Fibroblast of villous mesenchyme (primary cell): ENCODE measurements at regions not wholly inside any gene's neighbourhood (a gene's known extent, or its start where the extent isn't known, plus 50 kb on each side); places are given as distances from the start of the nearest gene placed in this dataset.
"Not testable (repeated sequence)": the region's sequence is repeated elsewhere in the genome, so short reads cannot be mapped to it uniquely, and the experiment has no call there.

Experiments used
- DNase-seq: peaks from one replicate; pipeline ENCODE4 v3.0.0-alpha.2; 2010; ENCODE audit warnings: low read depth
- H3K4me3 ChIP-seq: 2 replicates; pipeline ENCODE4 v1.5.1; 2011; ENCODE audit warnings: low read depth, mild to moderate bottlenecking, low read length
- TF ChIP-seq, protein P1 (sequence below): IDR thresholded peaks from 2 replicates; pipeline ENCODE4 v1.5.1; 2012; ENCODE audit warnings: low read depth, mild to moderate bottlenecking, low read length; ENCODE audit not compliant: insufficient read depth

DNA sequence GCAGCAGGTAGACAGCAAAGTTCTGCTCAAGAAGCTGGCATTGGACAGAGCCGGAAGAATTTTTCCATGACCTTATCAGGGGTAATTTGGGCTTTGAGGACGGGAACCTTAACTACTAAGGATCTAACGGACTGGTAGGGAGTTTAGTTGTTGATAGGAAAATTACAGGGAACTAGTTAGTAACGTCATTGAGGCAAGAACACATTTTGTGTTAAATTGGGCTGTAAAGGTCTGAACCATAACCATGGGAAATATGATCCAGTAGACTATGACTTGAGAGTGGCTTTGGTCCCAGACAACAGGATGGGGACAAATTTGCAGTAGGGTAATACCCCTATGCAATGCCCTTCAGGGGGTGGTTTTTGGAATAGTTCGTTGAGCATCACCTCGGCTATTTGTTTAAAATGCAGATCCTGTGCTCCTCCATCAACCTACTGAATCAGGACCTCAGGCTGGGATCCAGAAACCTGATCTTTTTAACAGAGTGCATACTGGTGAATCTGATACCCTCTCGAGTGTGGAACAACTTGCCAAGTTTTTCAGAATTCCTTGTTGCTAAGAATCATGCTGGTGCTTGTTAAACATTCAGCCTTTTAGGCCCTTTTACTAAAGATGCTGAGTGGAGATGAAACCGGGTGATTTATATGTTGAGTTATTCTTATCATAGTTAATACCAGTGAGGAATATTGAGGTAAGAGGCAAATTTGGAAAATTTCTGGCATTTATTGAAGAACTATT, 255.1 kb downstream of the MAP2K6 start:
- DNase-seq = no peak
- TF ChIP-seq, protein P1, sequence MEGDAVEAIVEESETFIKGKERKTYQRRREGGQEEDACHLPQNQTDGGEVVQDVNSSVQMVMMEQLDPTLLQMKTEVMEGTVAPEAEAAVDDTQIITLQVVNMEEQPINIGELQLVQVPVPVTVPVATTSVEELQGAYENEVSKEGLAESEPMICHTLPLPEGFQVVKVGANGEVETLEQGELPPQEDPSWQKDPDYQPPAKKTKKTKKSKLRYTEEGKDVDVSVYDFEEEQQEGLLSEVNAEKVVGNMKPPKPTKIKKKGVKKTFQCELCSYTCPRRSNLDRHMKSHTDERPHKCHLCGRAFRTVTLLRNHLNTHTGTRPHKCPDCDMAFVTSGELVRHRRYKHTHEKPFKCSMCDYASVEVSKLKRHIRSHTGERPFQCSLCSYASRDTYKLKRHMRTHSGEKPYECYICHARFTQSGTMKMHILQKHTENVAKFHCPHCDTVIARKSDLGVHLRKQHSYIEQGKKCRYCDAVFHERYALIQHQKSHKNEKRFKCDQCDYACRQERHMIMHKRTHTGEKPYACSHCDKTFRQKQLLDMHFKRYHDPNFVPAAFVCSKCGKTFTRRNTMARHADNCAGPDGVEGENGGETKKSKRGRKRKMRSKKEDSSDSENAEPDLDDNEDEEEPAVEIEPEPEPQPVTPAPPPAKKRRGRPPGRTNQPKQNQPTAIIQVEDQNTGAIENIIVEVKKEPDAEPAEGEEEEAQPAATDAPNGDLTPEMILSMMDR = no peak
- H3K4me3 ChIP-seq = no peak overlapping the region

DNA sequence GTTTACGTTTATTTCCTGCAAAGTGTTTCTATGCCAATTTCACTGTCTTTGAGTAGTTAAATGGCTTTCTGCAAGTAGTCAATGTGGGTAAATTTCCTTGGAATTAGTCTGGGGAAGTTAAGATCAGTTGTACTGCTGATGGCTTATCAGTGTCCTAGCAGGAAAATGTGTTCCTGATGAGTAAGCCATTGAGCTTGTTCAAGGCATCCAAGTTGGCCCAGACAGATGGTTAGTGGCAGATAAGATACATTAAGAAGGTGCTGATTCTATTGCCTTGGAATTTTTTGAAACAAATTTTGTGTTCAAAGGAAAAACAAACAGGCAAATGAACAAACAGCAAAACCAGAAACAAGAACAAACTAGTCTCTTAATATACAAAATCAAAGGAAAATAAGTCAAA, 258.4 kb downstream of the MAP2K6 start:
- H3K4me3 ChIP-seq = no peak overlapping the region
- peak; percentile 74 for DNase-seq
- TF ChIP-seq, protein P1 = no peak

DNA sequence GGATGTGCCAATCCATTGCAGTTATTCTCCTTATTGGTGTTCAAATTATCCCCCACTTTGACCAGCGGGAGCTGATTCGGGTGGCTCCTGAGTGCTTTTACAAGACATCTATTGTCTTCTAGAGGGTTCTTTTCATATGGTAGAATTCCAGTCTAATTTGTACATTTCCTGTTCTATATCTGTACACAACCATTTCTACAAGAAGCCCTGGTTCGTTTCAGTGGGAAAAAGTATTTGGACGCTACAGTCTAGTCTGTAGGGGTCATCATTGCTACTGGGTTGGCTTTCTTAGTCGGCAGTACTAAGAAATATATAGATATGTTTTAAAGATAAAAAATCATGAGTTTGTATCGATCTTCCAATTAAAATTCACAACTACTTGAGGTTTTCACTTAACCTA, 262.6 kb downstream of the MAP2K6 start:
- no peak for DNase-seq
- TF ChIP-seq, protein P1 = peak; percentile 24
- no peak overlapping the region for H3K4me3 ChIP-seq

DNA sequence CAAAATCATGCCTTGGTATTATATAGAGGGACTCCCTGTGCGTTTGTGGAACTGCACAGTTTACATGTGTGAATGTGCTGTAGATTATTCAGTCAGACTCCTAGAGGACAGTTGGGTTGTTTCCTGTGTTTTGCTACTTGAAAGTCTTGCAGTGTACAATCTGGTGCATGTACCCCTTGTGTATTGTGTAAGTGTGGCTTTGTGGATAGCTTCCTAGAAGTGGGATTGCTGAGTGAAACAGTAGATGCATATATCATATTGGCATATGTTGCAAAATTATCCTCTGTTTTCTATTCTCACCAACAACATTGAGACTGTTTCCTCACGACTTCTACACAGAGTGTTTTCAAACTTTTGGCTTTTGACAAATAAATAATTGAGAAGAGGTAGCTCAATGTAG, 263.7 kb downstream of the MAP2K6 start:
- TF ChIP-seq, protein P1 = no peak
- H3K4me3 ChIP-seq = no peak overlapping the region
- DNase-seq = no peak

DNA sequence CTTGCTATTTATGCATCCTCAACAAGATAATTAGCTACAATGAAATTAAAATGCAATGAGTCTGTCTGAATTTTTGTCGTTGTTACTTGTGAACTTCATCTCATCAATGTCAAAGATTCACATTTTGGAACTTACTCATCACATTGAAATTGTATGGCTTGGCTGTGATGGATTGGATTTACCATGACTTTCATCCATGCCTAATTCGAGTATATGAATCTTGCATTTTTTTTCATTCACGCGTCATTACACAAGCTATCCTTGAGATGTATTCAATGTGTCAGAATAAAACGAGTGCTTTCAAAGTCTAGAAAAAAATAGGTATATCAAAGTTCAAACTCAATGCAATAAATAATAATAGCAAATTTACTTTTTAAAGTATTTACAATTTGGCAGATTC, 265.3 kb downstream of the MAP2K6 start:
- TF ChIP-seq, protein P1 = no peak
- no peak overlapping the region for H3K4me3 ChIP-seq
- no peak for DNase-seq

DNA sequence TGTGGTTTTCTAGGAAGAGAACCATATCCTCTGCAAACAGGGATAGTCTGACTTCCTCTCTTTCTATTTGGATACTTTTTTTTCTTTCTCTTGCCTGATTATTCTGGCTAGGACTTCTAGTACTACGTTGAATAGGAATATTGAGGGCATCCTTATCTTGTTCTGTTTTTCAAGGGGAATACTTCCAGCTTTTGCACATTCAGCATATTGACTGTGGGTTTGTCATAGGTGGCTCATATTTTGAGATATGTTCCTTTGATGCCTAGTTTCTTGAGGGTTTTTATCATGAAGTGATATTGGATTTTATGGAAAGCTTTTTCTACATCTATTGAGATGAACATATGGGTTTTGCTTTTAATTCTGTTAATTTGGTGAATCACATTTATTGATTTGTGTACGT, 269.8 kb downstream of the MAP2K6 start:
- DNase-seq = no peak
- TF ChIP-seq, protein P1 = no peak
- no peak overlapping the region for H3K4me3 ChIP-seq

DNA sequence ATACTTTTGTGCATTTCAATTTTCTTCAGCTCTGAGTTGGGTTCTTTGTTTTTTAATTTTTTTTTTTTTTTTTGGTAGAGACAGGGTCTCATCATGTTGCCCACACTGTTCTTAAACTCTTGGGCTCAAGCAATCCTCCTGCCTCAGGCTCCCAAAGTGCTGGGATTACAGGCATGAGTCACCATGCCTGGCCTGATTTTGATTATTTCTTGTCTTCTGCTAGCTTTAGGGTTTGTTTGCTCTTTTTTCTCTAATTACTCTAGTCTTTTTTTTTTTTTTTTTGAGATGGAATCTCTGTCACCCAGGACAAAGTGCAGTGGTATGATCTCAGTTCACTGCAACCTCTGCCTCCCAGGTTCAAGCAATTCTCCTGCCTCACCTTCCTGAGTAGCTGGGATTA, 270.7 kb downstream of the MAP2K6 start:
- DNase-seq, H3K4me3 ChIP-seq: not testable (repeated sequence)
